Mammary epithelial cell (primary cell): ENCODE measurements at regions not wholly inside any gene's neighbourhood (a gene's known extent, or its start where the extent isn't known, plus 50 kb on each side); places are given as distances from the start of the nearest gene placed in this dataset.

Source experiments
- CTCF ChIP-seq, 2 donors: IDR thresholded peaks in 1 of 2; conservative IDR thresholded peaks in 1 of 2; 2 replicates each; pipeline ENCODE4 v1.5.1; 2011 to 2012; ENCODE audit warnings: inconsistent platforms in 2 of 2, low read length in 2 of 2, mild to moderate bottlenecking in 2 of 2, control low read depth in 1 of 2, low read depth in 1 of 2; ENCODE audit not compliant: insufficient read depth in 1 of 2; ENCODE audit errors: extremely low read depth in 1 of 2
- EZH2 ChIP-seq: IDR thresholded peaks from 2 replicates; pipeline ENCODE4 v1.6.1; 2012; ENCODE audit warnings: low read length, inconsistent platforms, borderline replicate concordance

DNA sequence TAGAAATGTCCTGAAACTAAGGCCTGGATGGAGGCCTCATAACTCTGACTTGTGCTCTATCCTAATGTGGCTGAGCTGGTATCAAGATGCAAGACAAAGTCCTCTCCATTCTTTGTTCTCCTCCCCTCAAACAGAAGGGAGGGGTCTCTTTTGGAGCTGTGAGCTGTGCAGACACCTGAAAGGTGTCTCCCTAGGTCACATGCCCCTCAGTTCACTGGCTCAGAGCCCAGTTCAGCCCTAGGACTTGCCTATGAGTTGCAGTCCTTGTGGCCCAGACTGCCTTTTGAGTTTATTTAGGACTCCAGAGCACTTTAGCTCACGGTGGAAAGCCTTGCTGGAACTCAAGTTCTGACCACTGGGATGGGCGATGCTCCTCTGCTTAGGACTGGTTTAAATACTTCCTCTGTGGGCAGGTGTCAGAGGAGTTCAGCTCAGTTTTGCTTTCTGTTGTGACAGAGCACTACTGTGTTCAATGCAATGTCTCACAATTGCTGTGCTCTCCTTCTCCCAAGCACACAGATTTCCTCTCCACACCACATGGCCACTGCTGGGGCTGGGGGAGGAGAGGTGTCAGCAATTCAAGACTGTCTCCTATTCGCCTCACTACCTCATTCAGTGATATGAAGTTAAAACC lies 84.8 kb upstream of the ZNF827 start:
- no peak for TF ChIP-seq CTCF (conservative IDR thresholded peaks at IDR 0.05 in 1 of 2, IDR thresholded peaks at IDR 0.05 in 1 of 2; ENCODE audit: extremely low read depth in 1 of 2, insufficient read depth in 1 of 2, low read depth in 1 of 2, low read length in 2 of 2)
- TF ChIP-seq EZH2, result no peak
